Neural cell (in vitro differentiated cells): ENCODE measurements at regions not wholly inside any gene's neighbourhood (a gene's known extent, or its start where the extent isn't known, plus 50 kb on each side); places are given as distances from the start of the nearest gene placed in this dataset.

Source experiments
- H2AFZ ChIP-seq: fragments of 200-600, 300-800 bp; sonication (generic), shearing (Covaris generic); 2 replicates; pipeline ENCODE4 v1.6.0; 2014; ENCODE audit warnings: low read depth, mild to moderate bottlenecking, antibody characterized with exemption, low read length, moderate library complexity
- H3F3A ChIP-seq: fragments of 200-600 bp; shearing (Covaris generic); 2 replicates; pipeline ENCODE4 v1.6.1; 2016; ENCODE audit warnings: mild to moderate bottlenecking, moderate library complexity, mixed read lengths, antibody characterized with exemption, low read length; ENCODE audit not compliant: insufficient read depth, poor library complexity, severe bottlenecking
- H3K27ac ChIP-seq: fragments of 200-600, 300-800 bp; sonication (generic), shearing (Covaris generic); 2 replicates; pipeline ENCODE4 v1.5.1; 2014; ENCODE audit warnings: mild to moderate bottlenecking, low read length, moderate library complexity
- H3K27me3 ChIP-seq: fragments of 300-800, 200-600 bp; sonication (generic), shearing (Covaris generic); 2 replicates; pipeline ENCODE4 v1.6.0; 2014; ENCODE audit warnings: mild to moderate bottlenecking, low read depth, low read length, moderate library complexity; ENCODE audit not compliant: insufficient read depth
- H3K36me3 ChIP-seq: fragments of 300-800, 200-600 bp; sonication (generic), shearing (Covaris generic); 2 replicates; pipeline ENCODE4 v1.5.1; 2014; ENCODE audit warnings: mild to moderate bottlenecking, antibody characterized with exemption, low read length, moderate library complexity; ENCODE audit not compliant: insufficient read depth
- H3K4me2 ChIP-seq: fragments of 300-800, 200-600 bp; sonication (generic), shearing (Covaris generic); 2 replicates; pipeline ENCODE4 v1.6.0; 2014; ENCODE audit warnings: mild to moderate bottlenecking, low read length
- H3K4me3 ChIP-seq: fragments of 300-800, 200-600 bp; sonication (generic), shearing (Covaris generic); 2 replicates; pipeline ENCODE4 v1.5.1; 2014; ENCODE audit warnings: mild to moderate bottlenecking, low read length, moderate library complexity
- H3K79me2 ChIP-seq: fragments of 200-600 bp; shearing (Covaris generic); replicated peaks from 2 replicates; pipeline ENCODE4 v1.6.0; 2014; ENCODE audit warnings: mild to moderate bottlenecking, low read length, moderate library complexity; ENCODE audit not compliant: insufficient read depth
- H3K9ac ChIP-seq: fragments of 300-800, 200-600 bp; sonication (generic), shearing (Covaris generic); 2 replicates; pipeline ENCODE4 v1.6.1; 2016; ENCODE audit warnings: mild to moderate bottlenecking, low read length, mixed read lengths
- H3K9me2 ChIP-seq: fragments of 200-600 bp; shearing (Covaris generic); 2 replicates; pipeline ENCODE4 v1.6.1; 2016; ENCODE audit warnings: mild to moderate bottlenecking, low read length, mixed read lengths; ENCODE audit not compliant: insufficient read depth
- H3K9me3 ChIP-seq: fragments of 200-600, 300-800 bp; sonication (generic), shearing (Covaris generic); 2 replicates; pipeline ENCODE4 v1.6.1; 2016; ENCODE audit warnings: mild to moderate bottlenecking, mixed run types, low read length, moderate library complexity, mixed read lengths
- H4K20me1 ChIP-seq: fragments of 200-600 bp; shearing (Covaris generic); 2 replicates; pipeline ENCODE4 v1.6.1; 2016; ENCODE audit warnings: mild to moderate bottlenecking, mixed run types; ENCODE audit not compliant: insufficient read depth
- EP300 ChIP-seq: fragments of 450-650 bp; conservative IDR thresholded peaks from 2 replicates; pipeline ENCODE4 v1.6.1; 2014; ENCODE audit warnings: antibody characterized with exemption, mild to moderate bottlenecking, moderate library complexity; ENCODE audit not compliant: poor library complexity, severe bottlenecking
- EZH2 ChIP-seq: fragments of 200-600, 300-800 bp; shearing (Covaris generic), sonication (generic); IDR thresholded peaks from 2 replicates; pipeline ENCODE4 v1.6.1; 2014; ENCODE audit warnings: antibody characterized with exemption, low read length, borderline replicate concordance, mild to moderate bottlenecking; ENCODE audit not compliant: insufficient read depth, poor library complexity, severe bottlenecking
- MXI1 ChIP-seq: fragments of 450-650 bp; conservative IDR thresholded peaks from 2 replicates; pipeline ENCODE4 v1.6.1; 2014; ENCODE audit warnings: antibody characterized with exemption, mild to moderate bottlenecking; ENCODE audit not compliant: poor library complexity, severe bottlenecking
- POLR2AphosphoS5 ChIP-seq: IDR thresholded peaks from 2 replicates; pipeline ENCODE4 v1.6.1; 2012
- RAD21 ChIP-seq: fragments of 450-650 bp; conservative IDR thresholded peaks from 2 replicates; pipeline ENCODE4 v1.6.1; 2014; ENCODE audit warnings: antibody characterized with exemption, mild to moderate bottlenecking, moderate library complexity
- SMC3 ChIP-seq: fragments of 450-650 bp; conservative IDR thresholded peaks from 2 replicates; pipeline ENCODE4 v1.6.1; 2014; ENCODE audit warnings: antibody characterized with exemption, mild to moderate bottlenecking, moderate library complexity; ENCODE audit not compliant: poor library complexity
- TAF1 ChIP-seq: IDR thresholded peaks from 2 replicates; pipeline ENCODE4 v1.6.1; 2012; ENCODE audit warnings: low read depth
- TF ChIP-seq, protein P1 (sequence below): fragments of 450-650 bp; IDR thresholded peaks from 2 replicates; pipeline ENCODE4 v1.5.1; 2014; ENCODE audit warnings: antibody characterized with exemption, mild to moderate bottlenecking, moderate library complexity; ENCODE audit not compliant: poor library complexity, severe bottlenecking
- TF ChIP-seq, protein P2 (sequence below): IDR thresholded peaks from 2 replicates; pipeline ENCODE4 v1.6.1; 2012; ENCODE audit warnings: borderline replicate concordance

DNA sequence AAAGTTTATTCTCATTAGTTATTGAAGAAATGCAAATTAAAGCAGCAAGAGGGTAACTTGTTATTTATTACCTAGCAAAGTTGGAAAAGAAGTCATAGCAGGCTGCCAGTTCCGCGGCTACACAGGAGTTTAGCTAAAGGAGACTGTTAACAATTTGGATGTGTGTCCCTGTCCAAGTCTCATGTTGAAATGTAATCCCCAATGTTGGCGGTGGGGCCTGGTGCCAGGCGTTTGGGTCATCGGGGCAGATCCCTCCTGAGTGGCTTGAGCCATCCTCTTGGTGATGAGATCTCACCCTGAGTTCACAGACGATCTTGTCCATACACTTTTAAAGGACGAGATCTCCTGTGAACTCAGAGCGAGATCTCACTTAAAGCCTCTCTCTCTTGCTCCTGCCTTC, 608.3 kb downstream of the SH2D4B start:
- H3K4me3 ChIP-seq, result no peak overlapping the region
- no peaks in the 10 kb centered on the region for H3K9me2 ChIP-seq
- H3K9me3 ChIP-seq, result no peaks in the 10 kb centered on the region
- H3F3A ChIP-seq, result no peaks in the 10 kb centered on the region
- H3K36me3 ChIP-seq, result no peaks in the 10 kb centered on the region
- TF ChIP-seq RAD21 (no peak), MXI1 (no peak), EZH2 (no peak), EP300 (no peak), POLR2AphosphoS5 (no peak), SMC3 (no peak), TAF1 (no peak)
- TF ChIP-seq, protein P1, sequence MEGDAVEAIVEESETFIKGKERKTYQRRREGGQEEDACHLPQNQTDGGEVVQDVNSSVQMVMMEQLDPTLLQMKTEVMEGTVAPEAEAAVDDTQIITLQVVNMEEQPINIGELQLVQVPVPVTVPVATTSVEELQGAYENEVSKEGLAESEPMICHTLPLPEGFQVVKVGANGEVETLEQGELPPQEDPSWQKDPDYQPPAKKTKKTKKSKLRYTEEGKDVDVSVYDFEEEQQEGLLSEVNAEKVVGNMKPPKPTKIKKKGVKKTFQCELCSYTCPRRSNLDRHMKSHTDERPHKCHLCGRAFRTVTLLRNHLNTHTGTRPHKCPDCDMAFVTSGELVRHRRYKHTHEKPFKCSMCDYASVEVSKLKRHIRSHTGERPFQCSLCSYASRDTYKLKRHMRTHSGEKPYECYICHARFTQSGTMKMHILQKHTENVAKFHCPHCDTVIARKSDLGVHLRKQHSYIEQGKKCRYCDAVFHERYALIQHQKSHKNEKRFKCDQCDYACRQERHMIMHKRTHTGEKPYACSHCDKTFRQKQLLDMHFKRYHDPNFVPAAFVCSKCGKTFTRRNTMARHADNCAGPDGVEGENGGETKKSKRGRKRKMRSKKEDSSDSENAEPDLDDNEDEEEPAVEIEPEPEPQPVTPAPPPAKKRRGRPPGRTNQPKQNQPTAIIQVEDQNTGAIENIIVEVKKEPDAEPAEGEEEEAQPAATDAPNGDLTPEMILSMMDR, result no peak
- TF ChIP-seq, protein P2, sequence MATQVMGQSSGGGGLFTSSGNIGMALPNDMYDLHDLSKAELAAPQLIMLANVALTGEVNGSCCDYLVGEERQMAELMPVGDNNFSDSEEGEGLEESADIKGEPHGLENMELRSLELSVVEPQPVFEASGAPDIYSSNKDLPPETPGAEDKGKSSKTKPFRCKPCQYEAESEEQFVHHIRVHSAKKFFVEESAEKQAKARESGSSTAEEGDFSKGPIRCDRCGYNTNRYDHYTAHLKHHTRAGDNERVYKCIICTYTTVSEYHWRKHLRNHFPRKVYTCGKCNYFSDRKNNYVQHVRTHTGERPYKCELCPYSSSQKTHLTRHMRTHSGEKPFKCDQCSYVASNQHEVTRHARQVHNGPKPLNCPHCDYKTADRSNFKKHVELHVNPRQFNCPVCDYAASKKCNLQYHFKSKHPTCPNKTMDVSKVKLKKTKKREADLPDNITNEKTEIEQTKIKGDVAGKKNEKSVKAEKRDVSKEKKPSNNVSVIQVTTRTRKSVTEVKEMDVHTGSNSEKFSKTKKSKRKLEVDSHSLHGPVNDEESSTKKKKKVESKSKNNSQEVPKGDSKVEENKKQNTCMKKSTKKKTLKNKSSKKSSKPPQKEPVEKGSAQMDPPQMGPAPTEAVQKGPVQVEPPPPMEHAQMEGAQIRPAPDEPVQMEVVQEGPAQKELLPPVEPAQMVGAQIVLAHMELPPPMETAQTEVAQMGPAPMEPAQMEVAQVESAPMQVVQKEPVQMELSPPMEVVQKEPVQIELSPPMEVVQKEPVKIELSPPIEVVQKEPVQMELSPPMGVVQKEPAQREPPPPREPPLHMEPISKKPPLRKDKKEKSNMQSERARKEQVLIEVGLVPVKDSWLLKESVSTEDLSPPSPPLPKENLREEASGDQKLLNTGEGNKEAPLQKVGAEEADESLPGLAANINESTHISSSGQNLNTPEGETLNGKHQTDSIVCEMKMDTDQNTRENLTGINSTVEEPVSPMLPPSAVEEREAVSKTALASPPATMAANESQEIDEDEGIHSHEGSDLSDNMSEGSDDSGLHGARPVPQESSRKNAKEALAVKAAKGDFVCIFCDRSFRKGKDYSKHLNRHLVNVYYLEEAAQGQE, result no peak
- no peaks in the 10 kb centered on the region for H3K79me2 ChIP-seq
- no peak overlapping the region for H3K27ac ChIP-seq
- no peak overlapping the region for H3K4me2 ChIP-seq
- no peak overlapping the region for H3K9ac ChIP-seq
- no peak overlapping the region for H2AFZ ChIP-seq
- H4K20me1 ChIP-seq, result no peaks in the 10 kb centered on the region
- no peaks in the 10 kb centered on the region for H3K27me3 ChIP-seq

DNA sequence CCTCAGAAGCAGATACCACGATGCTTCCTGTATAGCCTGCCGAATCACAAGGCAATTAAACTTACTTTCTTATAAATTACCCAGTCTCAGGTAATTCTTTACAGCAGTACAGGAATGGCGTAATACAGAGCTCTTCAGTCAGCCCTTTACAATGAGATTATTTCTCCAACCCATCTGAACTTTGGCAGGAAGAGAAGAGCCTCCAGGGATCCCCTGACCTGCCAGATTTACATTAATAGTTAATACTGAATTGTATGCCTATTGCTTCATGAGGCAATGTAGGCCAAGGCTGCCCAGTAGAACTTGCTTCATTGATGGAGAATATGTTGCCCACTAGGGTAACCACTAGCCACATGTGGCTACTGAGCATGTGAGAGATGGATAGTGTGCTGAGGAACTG, 608.7 kb downstream of the SH2D4B start:
- H3K27me3 ChIP-seq, result no peaks in the 10 kb centered on the region
- no peak overlapping the region for H3K4me2 ChIP-seq
- no peaks in the 10 kb centered on the region for H3K79me2 ChIP-seq
- no peaks in the 10 kb centered on the region for H3K9me3 ChIP-seq
- no peak overlapping the region for H3K27ac ChIP-seq
- no peaks in the 10 kb centered on the region for H3F3A ChIP-seq
- no peak for TF ChIP-seq RAD21
- TF ChIP-seq, protein P1, result no peak
- TF ChIP-seq TAF1, result no peak
- TF ChIP-seq, protein P2, result no peak
- TF ChIP-seq MXI1, result no peak
- no peak for TF ChIP-seq EP300
- TF ChIP-seq EZH2, result no peak
- TF ChIP-seq POLR2AphosphoS5, result no peak
- no peak for TF ChIP-seq SMC3
- no peaks in the 10 kb centered on the region for H3K9me2 ChIP-seq
- H3K9ac ChIP-seq, result no peak overlapping the region
- no peaks in the 10 kb centered on the region for H4K20me1 ChIP-seq
- H3K4me3 ChIP-seq, result no peak overlapping the region
- no peak overlapping the region for H2AFZ ChIP-seq
- no peaks in the 10 kb centered on the region for H3K36me3 ChIP-seq
